ENCODE measurements at regions not wholly inside any gene's neighbourhood (a gene's known extent, or its start where the extent isn't known, plus 50 kb on each side); places are given as distances from the start of the nearest gene placed in this dataset.

- Histone ChIP-seq H3K4me1 (ENCODE audit: insufficient read depth) (0 out of 2 replicates have a peak, but pooled peaks cover 4% of the 10 kb centered on the region), H2AFZ (no peak overlapping the region), H3K36me3 (ENCODE audit: insufficient read depth) (no peaks in the 10 kb centered on the region), H3K27ac (ENCODE audit: low read depth) (no peak overlapping the region), H3F3A (replicated peaks; ENCODE audit: low read depth) (no peaks in the 10 kb centered on the region), H3K79me2 (replicated peaks; ENCODE audit: insufficient read depth) (no peaks in the 10 kb centered on the region), H3K4me3 (no peak overlapping the region), H3K27me3 (ENCODE audit: insufficient read depth) (no peaks in the 10 kb centered on the region), H4K20me1 (replicated peaks; ENCODE audit: insufficient read depth) (no peaks in the 10 kb centered on the region), H3K9me2 (ENCODE audit: insufficient read depth) (no peaks in the 10 kb centered on the region), H3K4me2 (no peak overlapping the region)
- ATAC-seq (no peak), DNase-seq (ENCODE audit: low spot score) (no peak)
- H3K36me3 Mint-ChIP-seq (ENCODE audit: low read depth), result peaks cover 3% of the 10 kb centered on the region; the same call in 2 of the 3 replicates
- no peak overlapping the region for H3K4me3 Mint-ChIP-seq
- peaks cover 2% of the 10 kb centered on the region for H3K27me3 Mint-ChIP-seq (ENCODE audit: insufficient read depth, low read depth, poor library complexity)
- H3K9me3 Mint-ChIP-seq, result no peaks in the 10 kb centered on the region
- TF ChIP-seq, protein P1, sequence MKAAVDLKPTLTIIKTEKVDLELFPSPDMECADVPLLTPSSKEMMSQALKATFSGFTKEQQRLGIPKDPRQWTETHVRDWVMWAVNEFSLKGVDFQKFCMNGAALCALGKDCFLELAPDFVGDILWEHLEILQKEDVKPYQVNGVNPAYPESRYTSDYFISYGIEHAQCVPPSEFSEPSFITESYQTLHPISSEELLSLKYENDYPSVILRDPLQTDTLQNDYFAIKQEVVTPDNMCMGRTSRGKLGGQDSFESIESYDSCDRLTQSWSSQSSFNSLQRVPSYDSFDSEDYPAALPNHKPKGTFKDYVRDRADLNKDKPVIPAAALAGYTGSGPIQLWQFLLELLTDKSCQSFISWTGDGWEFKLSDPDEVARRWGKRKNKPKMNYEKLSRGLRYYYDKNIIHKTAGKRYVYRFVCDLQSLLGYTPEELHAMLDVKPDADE (IDR thresholded peaks at IDR 0.05), result no peak
- TF ChIP-seq REST (IDR thresholded peaks at IDR 0.05; ENCODE audit: unreplicated experiment) (no peak), NANOG (IDR thresholded peaks at IDR 0.05; ENCODE audit: borderline replicate concordance) (no peak), POLR2AphosphoS5 (IDR thresholded peaks at IDR 0.05; ENCODE audit: low read depth) (no peak), ZNF331 (CRISPR knock-in tag; IDR thresholded peaks at IDR 0.05; ENCODE audit: low read depth) (no peak)
- no peak overlapping the region for H3K27ac Mint-ChIP-seq
- peaks cover 7% of the 10 kb centered on the region for H3K4me1 Mint-ChIP-seq
These were observed 106.6 kb upstream of the H2AZ1 start for GRCh38 chr4:100056701-100057100.

- Histone ChIP-seq H3K27me3 (ENCODE audit: insufficient read depth) (no peaks in the 10 kb centered on the region), H3K4me1 (ENCODE audit: insufficient read depth) (peaks cover 10% of the 10 kb centered on the region; the same call in 1 of the 2 replicates), H4K20me1 (replicated peaks; ENCODE audit: insufficient read depth) (no peaks in the 10 kb centered on the region), H3K27ac (ENCODE audit: low read depth) (no peak overlapping the region), H3K36me3 (ENCODE audit: insufficient read depth) (no peaks in the 10 kb centered on the region), H3K4me2 (no peak overlapping the region), H3F3A (replicated peaks; ENCODE audit: low read depth) (no peaks in the 10 kb centered on the region), H3K79me2 (replicated peaks; ENCODE audit: insufficient read depth) (no peaks in the 10 kb centered on the region), H3K9me2 (ENCODE audit: insufficient read depth) (peaks cover 3% of the 10 kb centered on the region; the same call in 1 of the 2 replicates), H3K4me3 (no peak overlapping the region), H2AFZ (no peak overlapping the region)
- H3K4me3 Mint-ChIP-seq, result no peak overlapping the region
- peaks cover 14% of the 10 kb centered on the region for H3K9me3 Mint-ChIP-seq
- peaks cover 8% of the 10 kb centered on the region for H3K4me1 Mint-ChIP-seq
- no peak overlapping the region for H3K27ac Mint-ChIP-seq
- H3K27me3 Mint-ChIP-seq (ENCODE audit: insufficient read depth, low read depth, poor library complexity), result peaks cover 6% of the 10 kb centered on the region
- ATAC-seq, result no peak
- DNase-seq (ENCODE audit: low spot score), result no peak
- H3K36me3 Mint-ChIP-seq (ENCODE audit: low read depth), result peaks cover 15% of the 10 kb centered on the region; the same call in 2 of the 3 replicates
- no peak for TF ChIP-seq JUNB (IDR thresholded peaks at IDR 0.05; ENCODE audit: unreplicated experiment)
- no peak for TF ChIP-seq NANOG (IDR thresholded peaks at IDR 0.05; ENCODE audit: borderline replicate concordance)
- TF ChIP-seq REST (IDR thresholded peaks at IDR 0.05; ENCODE audit: unreplicated experiment), result no peak
- no peak for TF ChIP-seq ZNF331 (CRISPR knock-in tag; IDR thresholded peaks at IDR 0.05; ENCODE audit: low read depth)
- no peak for TF ChIP-seq POLR2AphosphoS5 (IDR thresholded peaks at IDR 0.05; ENCODE audit: low read depth)
- TF ChIP-seq ZNF114 (CRISPR knock-in tag; IDR thresholded peaks at IDR 0.05), result no peak
- no peak for TF ChIP-seq CTCF (conservative IDR thresholded peaks at IDR 0.05; ENCODE audit: low read depth in 2 of 2)
- no peak for TF ChIP-seq STAT1 (IDR thresholded peaks at IDR 0.05; ENCODE audit: unreplicated experiment)
- TF ChIP-seq EZH2 (IDR thresholded peaks at IDR 0.05; ENCODE audit: low read depth, unreplicated experiment), result no peak
- TF ChIP-seq CREB1 (CRISPR knock-in tag; IDR thresholded peaks at IDR 0.05; ENCODE audit: low read depth), result no peak
- no peak for TF ChIP-seq EZH2phosphoT487 (IDR thresholded peaks at IDR 0.05; ENCODE audit: unreplicated experiment)
- TF ChIP-seq, protein P1 (IDR thresholded peaks at IDR 0.05), result no peak
These were observed 104.0 kb upstream of the H2AZ1 start for GRCh38 chr4:100054071-100054470.

All from GM23338 (cell line).